Cerebellar cortex (tissue), 1 donor: ENCODE measurements at regions not wholly inside any gene's neighbourhood (a gene's known extent, or its start where the extent isn't known, plus 50 kb on each side); places are given as distances from the start of the nearest gene placed in this dataset.

Experiments
- DNase-seq: peaks from one replicate; pipeline ENCODE4 v3.0.0-alpha.2; 2015; ENCODE audit warnings: low spot score

GRCh38 chr9:107870221-107870620 is 380.7 kb upstream of the KLF4 start:
- DNase-seq: no peak

- DNase-seq: no peak
Measured at GRCh38 chr9:107869111-107869510, 379.5 kb upstream of the KLF4 start.

- DNase-seq: no peak
Measured at GRCh38 chr9:107868186-107868585, 378.6 kb upstream of the KLF4 start.

DNA sequence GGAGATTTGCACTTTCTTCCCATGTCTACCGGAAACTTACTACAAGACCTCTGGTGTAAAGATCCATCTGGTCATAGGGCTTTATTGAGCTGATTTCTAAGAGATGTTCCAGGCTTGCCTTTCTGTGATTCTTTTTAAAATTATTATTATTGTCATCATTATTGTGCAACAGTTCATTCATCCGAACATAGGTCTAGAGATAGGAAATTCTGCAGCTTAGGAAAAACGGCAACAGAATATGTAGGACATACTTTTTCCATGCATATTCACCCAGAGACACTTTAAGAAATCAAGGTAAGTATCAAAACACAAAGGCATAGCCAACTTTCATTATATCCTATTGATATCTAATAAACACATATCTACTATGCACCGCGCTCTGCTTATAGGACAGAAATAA is 378.2 kb upstream of the KLF4 start:
- DNase-seq: no peak

- no peak for DNase-seq
Measured at GRCh38 chr9:107866711-107867311, 377.2 kb upstream of the KLF4 start.

DNA sequence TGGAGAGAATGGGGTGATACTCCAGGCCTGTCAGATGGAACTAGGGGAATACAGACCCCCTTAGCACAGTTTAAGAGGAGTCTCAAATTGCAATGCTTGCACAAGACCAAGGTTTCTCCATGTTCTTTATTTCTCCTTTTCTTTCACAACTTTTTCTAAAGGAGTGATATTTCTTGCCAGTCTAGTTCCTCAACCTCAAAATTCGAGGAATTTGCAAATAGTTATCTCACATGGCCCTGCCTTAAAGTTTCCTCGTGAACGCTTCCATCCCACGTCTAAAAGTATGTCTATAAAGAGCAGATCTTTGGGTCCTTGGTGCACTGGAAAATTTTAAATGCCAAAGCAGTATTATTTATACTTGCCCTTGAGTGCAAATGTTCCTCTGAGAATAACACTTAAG is 373.8 kb upstream of the KLF4 start:
- no peak for DNase-seq

GRCh38 chr9:107862881-107863280 is 373.3 kb upstream of the KLF4 start:
- no peak for DNase-seq

GRCh38 chr9:107862323-107862722 is 372.8 kb upstream of the KLF4 start:
- no peak for DNase-seq

DNA sequence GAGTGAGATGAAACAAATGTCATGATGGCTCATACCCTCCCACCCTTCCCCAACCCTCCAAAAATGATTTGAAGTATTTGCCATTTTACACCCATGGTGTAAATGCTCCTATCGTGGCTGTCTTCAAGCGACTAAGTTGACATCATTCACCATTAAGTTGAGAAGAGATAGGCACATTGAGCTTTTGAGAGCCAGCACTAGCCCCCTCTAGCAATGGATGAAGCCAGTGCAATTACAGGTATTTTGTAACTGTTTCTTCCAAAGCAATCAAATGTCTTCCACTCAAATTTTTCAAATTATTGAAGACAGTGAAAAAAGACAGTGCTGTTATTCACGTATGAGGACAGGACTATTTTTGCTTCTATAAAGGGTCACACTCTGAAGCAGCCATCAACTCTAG is 371.5 kb upstream of the KLF4 start:
- no peak for DNase-seq

DNA sequence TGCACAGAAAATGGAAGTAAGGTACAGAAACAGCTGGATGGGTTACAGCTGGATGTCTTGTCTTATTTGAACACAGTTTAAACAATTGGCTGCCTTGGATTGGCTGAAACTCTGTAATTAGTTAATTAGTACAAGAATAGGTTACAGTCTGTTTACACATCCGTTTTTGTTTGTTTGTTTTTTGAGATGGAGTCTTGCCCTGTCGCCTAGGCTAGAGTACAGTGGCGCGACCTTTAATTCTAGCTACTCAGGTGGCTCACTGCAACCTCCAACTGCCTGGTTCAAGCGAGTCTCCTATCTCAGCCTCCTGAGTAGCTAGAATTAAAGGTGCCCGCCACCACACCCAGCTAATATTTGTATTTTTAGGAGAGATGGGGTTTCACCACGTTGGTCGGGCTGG is 368.7 kb upstream of the KLF4 start:
- DNase-seq: no peak

DNA sequence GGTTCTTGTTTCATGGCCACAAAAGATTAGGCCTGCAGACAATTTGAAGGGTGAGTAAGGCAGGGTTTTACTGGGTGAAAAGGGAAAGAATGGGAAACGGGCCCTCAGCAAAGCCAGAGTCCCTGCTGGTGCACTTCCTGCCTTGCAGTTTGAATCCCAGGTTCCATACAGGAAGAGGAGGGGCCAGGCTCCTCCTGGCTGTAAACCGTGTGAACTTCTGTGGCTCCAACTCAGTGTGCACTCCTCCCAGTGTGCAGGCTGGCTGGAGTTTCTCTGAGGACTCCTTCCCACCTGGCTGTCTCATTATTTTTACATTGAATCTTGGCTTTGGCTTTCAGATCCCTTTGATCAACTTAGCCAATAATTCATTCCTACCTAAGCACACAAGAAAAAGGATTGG is 367.1 kb upstream of the KLF4 start:
- no peak for DNase-seq

- DNase-seq: no peak
Measured at GRCh38 chr9:107855164-107855563, 365.6 kb upstream of the KLF4 start.

- no peak for DNase-seq
Measured at GRCh38 chr9:107853461-107853860, 363.9 kb upstream of the KLF4 start.

DNA sequence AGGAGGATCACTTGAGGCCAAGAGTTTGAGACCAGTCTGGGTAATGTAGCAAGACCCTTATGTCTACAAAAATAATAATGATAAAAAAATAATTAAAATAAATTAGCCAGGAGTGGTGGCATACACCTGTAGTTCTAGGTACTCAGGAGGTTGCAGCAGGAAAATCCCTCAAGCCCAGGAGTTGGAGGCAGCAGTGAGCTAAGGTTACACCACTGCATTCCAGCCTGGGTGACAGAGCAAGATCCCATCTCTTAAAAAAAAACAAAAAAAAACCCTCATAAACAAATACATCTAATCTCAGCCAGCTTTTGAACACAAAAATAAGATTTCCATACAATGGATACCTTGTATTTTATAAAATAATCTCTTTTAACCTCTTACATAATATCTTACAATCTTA is 363.3 kb upstream of the KLF4 start:
- no peak for DNase-seq

DNA sequence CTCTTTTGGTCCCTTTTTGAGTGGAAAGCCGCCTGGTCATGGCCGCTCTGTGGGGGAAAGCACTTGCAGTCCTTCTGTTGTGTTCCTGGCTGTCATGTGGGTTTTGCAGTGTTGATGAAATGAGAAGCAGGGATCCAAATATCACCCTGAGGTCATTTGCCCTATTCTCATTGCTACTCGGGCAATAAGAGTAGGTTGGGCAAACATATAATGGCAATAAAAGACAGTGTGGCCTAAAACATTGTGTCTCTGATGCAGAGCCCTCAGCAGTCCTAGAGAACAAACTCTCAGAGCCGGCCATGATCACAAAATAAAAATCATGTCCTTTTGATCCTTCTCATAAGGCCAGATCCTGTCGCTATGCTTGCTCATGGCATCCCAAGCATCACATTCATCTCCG is 361.1 kb upstream of the KLF4 start:
- DNase-seq: no peak

GRCh38 chr9:107847978-107848964 is 358.7 kb upstream of the KLF4 start:
- no peak for DNase-seq

DNA sequence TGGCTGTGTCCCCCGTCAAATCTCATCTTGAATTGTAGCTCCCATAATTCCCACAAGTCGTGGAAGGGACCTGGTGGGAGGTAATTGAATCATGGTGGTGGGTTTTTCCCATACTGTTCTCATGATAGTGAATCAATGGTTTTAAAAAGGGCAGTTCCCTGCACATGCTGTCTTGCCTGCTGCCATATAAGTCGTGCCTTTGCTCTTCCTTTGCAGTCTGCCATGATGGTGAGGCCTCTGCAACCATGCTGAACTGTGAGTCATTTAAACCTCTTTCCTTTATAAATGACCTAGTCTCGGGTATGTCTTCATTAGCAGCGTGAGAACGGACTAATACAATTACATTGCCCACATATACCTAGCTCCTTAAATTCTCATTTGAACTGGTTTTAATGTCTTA is 353.0 kb upstream of the KLF4 start:
- DNase-seq: no peak

GRCh38 chr9:107841076-107841475 is 351.5 kb upstream of the KLF4 start:
- no peak for DNase-seq

DNA sequence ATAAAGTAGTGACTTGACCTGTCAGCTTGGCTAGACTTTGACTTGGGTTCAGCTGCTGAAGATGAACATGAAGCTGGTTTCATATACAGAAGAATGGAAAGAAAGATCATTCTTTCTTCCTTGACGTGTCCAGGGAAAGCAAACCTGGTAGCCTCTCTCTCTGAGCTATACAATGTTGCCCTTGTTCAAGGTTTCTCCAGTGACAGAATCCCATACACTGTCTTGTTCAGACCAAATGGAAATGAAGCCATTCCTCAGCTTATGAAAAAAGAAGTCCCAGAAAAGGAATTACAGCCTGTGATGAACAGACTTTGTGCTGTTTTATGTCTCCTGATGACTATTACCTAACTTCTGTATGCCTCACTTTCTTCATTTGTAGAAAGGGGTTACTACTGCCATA is 349.8 kb upstream of the KLF4 start:
- no peak for DNase-seq

- DNase-seq: no peak
Measured at GRCh38 chr9:107838766-107839165, 349.2 kb upstream of the KLF4 start.

- DNase-seq: no peak
Measured at GRCh38 chr9:107836300-107836699, 346.7 kb upstream of the KLF4 start.

DNA sequence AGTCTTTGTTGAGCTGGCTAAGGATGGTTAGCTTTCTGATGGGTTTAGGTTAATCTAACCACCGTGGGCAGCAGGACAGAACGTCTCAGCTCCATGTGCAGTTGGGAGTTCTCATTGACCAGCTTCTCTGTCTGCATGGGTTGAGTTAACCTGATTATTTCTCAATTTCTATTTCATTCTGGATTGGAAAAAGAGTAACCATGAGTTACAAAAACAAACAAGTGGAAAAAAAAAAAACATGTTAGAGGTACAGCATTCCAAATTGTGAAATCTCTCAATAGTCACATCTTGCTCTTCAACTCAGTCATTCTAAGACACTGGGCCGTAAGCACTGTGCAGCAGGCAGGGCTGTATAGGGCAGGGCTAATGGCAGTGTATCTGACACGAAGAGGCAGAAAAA is 343.7 kb upstream of the KLF4 start:
- no peak for DNase-seq

- DNase-seq: no peak
Measured at GRCh38 chr9:107832871-107833270, 343.3 kb upstream of the KLF4 start.

- no peak for DNase-seq
Measured at GRCh38 chr9:107830479-107830878, 340.9 kb upstream of the KLF4 start.
